Natural killer cell (primary cell): ENCODE measurements at regions not wholly inside any gene's neighbourhood (a gene's known extent, or its start where the extent isn't known, plus 50 kb on each side); places are given as distances from the start of the nearest gene placed in this dataset.

ENCODE experiments used
- ATAC-seq, 3 donors: fragments of 150-1000 bp in 2 of 3; fragments of 200-7000 bp in 1 of 3; cut with Tn5 transposase; 1 replicate in 1 of 3; 2 replicates in 2 of 3; pipeline ENCODE4 v1.10.0; 2021; ENCODE audit warnings: mild to moderate bottlenecking in 2 of 3, moderate library complexity in 2 of 3
- DNase-seq, 2 donors: peaks; one replicate each; pipeline versions ENCODE4 v3.0.0 to v3.0.0-alpha.2; 2013 to 2021; ENCODE audit warnings: mixed read lengths in 1 of 2
- H3K27ac ChIP-seq: one replicate; pipeline ENCODE4 v1.5.1; 2013; ENCODE audit warnings: mild to moderate bottlenecking, low read length
- H3K27me3 ChIP-seq: one replicate; pipeline ENCODE4 v1.6.1; 2013; ENCODE audit warnings: low read length; ENCODE audit not compliant: control insufficient read depth, insufficient read depth
- H3K36me3 ChIP-seq: one replicate; pipeline ENCODE4 v1.6.1; 2013; ENCODE audit warnings: low read length; ENCODE audit not compliant: control insufficient read depth, insufficient read depth
- H3K4me1 ChIP-seq: one replicate; pipeline ENCODE4 v1.6.1; 2013; ENCODE audit warnings: low read length; ENCODE audit not compliant: control insufficient read depth, insufficient read depth
- H3K4me3 ChIP-seq: one replicate; pipeline ENCODE4 v1.5.1; 2013; ENCODE audit warnings: low read length
- H3K9me3 ChIP-seq: one replicate; pipeline ENCODE4 v1.6.1; 2013; ENCODE audit warnings: low read length; ENCODE audit not compliant: control insufficient read depth, insufficient read depth
- H3K27ac Mint-ChIP-seq, 2 donors: one replicate each; pipeline ENCODE4 v1.8.0; 2022; ENCODE audit warnings: mild to moderate bottlenecking in 2 of 2, mixed read lengths in 2 of 2, moderate library complexity in 1 of 2
- H3K27me3 Mint-ChIP-seq, 2 donors: one replicate each; pipeline ENCODE4 v1.8.0; 2022; ENCODE audit warnings: low read depth in 2 of 2, mixed read lengths in 2 of 2
- H3K36me3 Mint-ChIP-seq: one replicate; pipeline ENCODE4 v1.8.0; 2022; ENCODE audit warnings: mixed read lengths
- H3K4me1 Mint-ChIP-seq, 2 donors: one replicate each; pipeline ENCODE4 v1.8.0; 2022; ENCODE audit warnings: mixed read lengths in 2 of 2
- H3K4me3 Mint-ChIP-seq: one replicate; pipeline ENCODE4 v1.8.0; 2022; ENCODE audit warnings: mild to moderate bottlenecking, moderate library complexity, mixed read lengths
- H3K9me3 Mint-ChIP-seq, 2 donors: one replicate each; pipeline ENCODE4 v1.8.0; 2022; ENCODE audit warnings: mixed read lengths in 2 of 2
- CTCF ChIP-seq: fragments of 200-600 bp; IDR thresholded peaks from one replicate; pipeline ENCODE4 v1.8.0; 2022; ENCODE audit warnings: antibody characterized with exemption
- WGBS: methylation state at CpG from one replicate; pipeline ENCODE4 v1.1.7; 2013; ENCODE audit warnings: missing lambda C conversion rate; ENCODE audit not compliant: insufficient coverage; 5-methylcytosine and 5-hydroxymethylcytosine counted together
- intact Hi-C: fragments of 100-400 bp; cut with micrococcal nuclease; formaldehyde crosslinking; loops from one replicate; pipeline ENCODE4 v1.14.2; 2022

GRCh38 chr6:141957271-141957670, 175.5 kb upstream of the GJE1 start:
- Mint-ChIP-seq H3K36me3 (peaks cover 4% of the 10 kb centered on the region), H3K4me1 (no peaks in the 10 kb centered on the region), H3K27me3 (no peaks in the 10 kb centered on the region), H3K27ac (no peak overlapping the region), H3K4me3 (no peak overlapping the region), H3K9me3 (peaks cover 8 to 15% of the 10 kb centered on the region in 2 donors)
- intact Hi-C loops: no loop called here
- ATAC-seq (no peak), DNase-seq (no peak)
- Histone ChIP-seq H3K4me3 (no peak overlapping the region), H3K36me3 (no peaks in the 10 kb centered on the region), H3K27me3 (no peaks in the 10 kb centered on the region), H3K4me1 (no peaks in the 10 kb centered on the region), H3K9me3 (peaks cover 10% of the 10 kb centered on the region), H3K27ac (no peak overlapping the region)
- WGBS: 61% methylated on average over 3 of the region's 4 CpGs
- no peak for TF ChIP-seq CTCF

- H3K36me3 Mint-ChIP-seq: peaks cover 8% of the 10 kb centered on the region
- no peak for TF ChIP-seq CTCF
- H3K4me3 ChIP-seq: no peak overlapping the region
- no peaks in the 10 kb centered on the region for H3K36me3 ChIP-seq
- intact Hi-C loops: no loop called here
- no peak overlapping the region for H3K27ac Mint-ChIP-seq
- H3K27ac ChIP-seq: no peak overlapping the region
- WGBS: 50% methylated on average over 1 of the region's 1 CpG
- no peaks in the 10 kb centered on the region for H3K27me3 Mint-ChIP-seq
- no peaks in the 10 kb centered on the region for H3K4me1 Mint-ChIP-seq
- no peak overlapping the region for H3K4me3 Mint-ChIP-seq
- ATAC-seq (no peak), DNase-seq (no peak)
- no peaks in the 10 kb centered on the region for H3K27me3 ChIP-seq
- H3K4me1 ChIP-seq: no peaks in the 10 kb centered on the region
- H3K9me3 Mint-ChIP-seq: peaks cover 10 to 19% of the 10 kb centered on the region in 2 donors
- H3K9me3 ChIP-seq: peaks cover 10% of the 10 kb centered on the region
These were observed 175.9 kb upstream of the GJE1 start for GRCh38 chr6:141956868-141957267.

- Mint-ChIP-seq H3K9me3 (peaks cover 10 to 22% of the 10 kb centered on the region in 2 donors), H3K27ac (no peak overlapping the region), H3K4me1 (no peaks in the 10 kb centered on the region), H3K27me3 (no peaks in the 10 kb centered on the region), H3K4me3 (no peak overlapping the region), H3K36me3 (peaks cover 9% of the 10 kb centered on the region)
- no peaks in the 10 kb centered on the region for H3K27me3 ChIP-seq
- ATAC-seq (no peak), DNase-seq (no peak)
- 80% methylated on average over 3 of the region's 3 CpGs for WGBS
- no peak overlapping the region for H3K27ac ChIP-seq
- no peak overlapping the region for H3K4me3 ChIP-seq
- no peaks in the 10 kb centered on the region for H3K36me3 ChIP-seq
- H3K9me3 ChIP-seq: peaks cover 10% of the 10 kb centered on the region
- TF ChIP-seq CTCF: no peak
- no peaks in the 10 kb centered on the region for H3K4me1 ChIP-seq
- intact Hi-C loops: no loop called here
These were observed 176.5 kb upstream of the GJE1 start for GRCh38 chr6:141956046-141956761.

GRCh38 chr6:141953072-141953471, 179.7 kb upstream of the GJE1 start:
- no peak overlapping the region for H3K4me3 ChIP-seq
- TF ChIP-seq CTCF: no peak
- Mint-ChIP-seq H3K36me3 (peaks cover 9% of the 10 kb centered on the region), H3K9me3 (peaks cover 10 to 22% of the 10 kb centered on the region in 2 donors), H3K4me1 (no peaks in the 10 kb centered on the region), H3K27ac (no peak overlapping the region), H3K27me3 (no peaks in the 10 kb centered on the region), H3K4me3 (no peak overlapping the region)
- no peak for DNase-seq
- H3K9me3 ChIP-seq: peaks cover 10% of the 10 kb centered on the region
- no peaks in the 10 kb centered on the region for H3K36me3 ChIP-seq
- no peak for ATAC-seq
- no peaks in the 10 kb centered on the region for H3K27me3 ChIP-seq
- intact Hi-C loops: no loop called here
- no peak overlapping the region for H3K27ac ChIP-seq
- no peaks in the 10 kb centered on the region for H3K4me1 ChIP-seq
